Pulmonary artery endothelial cell (primary cell): ENCODE measurements at regions not wholly inside any gene's neighbourhood (a gene's known extent, or its start where the extent isn't known, plus 50 kb on each side); places are given as distances from the start of the nearest gene placed in this dataset.

Experiments
- DNase-seq: peaks from one replicate; pipeline ENCODE4 v3.0.0-alpha.2; 2011; ENCODE audit warnings: low read depth, low spot score

DNA sequence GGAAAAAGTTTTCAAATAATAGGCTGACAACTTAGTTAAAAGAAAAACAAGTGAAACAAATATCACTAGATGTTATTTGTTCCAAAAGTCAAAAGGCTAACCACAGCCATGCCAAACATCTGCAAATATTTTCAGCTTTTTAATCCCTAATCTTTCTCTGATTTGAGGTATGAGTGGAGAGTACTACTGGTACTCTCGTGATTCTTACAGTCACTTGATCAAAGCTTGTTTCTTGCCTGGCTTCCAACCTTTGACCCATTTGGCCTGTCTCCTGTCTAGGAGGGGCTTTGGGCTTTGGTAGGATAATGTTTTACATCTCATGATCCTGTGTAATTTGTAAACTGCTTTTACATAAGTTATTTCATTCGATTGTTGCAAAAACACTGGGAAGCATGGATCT, 301.8 kb upstream of the SORL1-AS1 start:
- no peak for DNase-seq

DNA sequence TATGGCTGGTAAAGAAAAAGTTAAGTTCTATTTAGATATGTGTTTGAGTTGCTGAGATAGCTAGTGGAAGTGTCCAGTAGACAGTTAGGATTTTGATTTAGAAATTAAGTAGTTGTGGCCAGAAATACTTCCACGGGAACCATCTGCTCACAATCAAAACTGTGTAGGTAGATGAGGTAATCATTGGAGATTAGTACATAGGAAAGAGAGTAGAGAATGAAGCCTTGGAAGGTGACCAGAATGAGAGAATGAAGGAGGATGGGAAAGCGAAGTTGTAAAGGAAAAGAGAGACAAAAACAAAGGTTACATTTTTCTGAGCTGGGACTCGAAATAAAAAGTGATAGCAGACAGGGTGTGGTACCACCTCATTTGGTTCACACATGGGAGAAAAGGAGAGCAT, 296.9 kb upstream of the SORL1-AS1 start:
- DNase-seq: no peak

DNA sequence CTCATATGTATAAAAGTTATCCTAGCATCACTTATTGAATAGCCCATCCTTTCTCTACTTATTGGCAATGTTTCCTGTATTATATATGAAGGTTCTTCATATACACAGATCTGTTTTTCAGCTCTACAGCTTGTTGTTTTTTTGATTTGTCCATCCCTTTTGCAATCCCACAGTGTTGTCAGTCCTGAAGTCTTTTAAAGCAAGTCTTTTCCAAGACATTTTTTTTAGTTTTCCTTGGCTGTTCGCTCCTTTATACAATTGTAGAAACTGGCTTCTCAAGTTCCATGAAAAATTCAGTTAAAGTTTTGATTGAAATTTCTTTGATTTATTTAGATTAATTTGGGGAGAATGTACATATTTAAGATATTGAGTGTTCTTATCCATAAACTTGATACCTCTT, 295.3 kb upstream of the SORL1-AS1 start:
- no peak for DNase-seq

DNA sequence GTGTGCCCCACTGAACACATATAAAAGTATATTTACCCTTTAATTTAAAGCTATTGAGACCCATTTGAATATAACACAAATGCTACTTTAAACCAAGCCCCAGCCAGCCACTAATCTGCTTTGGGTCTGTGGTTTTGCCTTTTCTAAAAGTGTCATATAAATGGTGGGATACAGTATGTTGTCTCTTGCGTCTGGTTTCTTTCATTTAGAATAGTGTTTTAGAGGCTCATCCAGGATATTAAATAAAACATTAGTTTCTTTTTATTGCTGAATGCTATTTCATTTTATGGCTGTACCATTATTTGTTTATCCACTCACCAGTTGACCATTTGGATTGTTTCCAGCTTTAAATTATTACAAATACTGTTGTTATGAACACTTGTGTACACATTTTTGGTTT, 290.5 kb upstream of the SORL1-AS1 start:
- no peak for DNase-seq

DNA sequence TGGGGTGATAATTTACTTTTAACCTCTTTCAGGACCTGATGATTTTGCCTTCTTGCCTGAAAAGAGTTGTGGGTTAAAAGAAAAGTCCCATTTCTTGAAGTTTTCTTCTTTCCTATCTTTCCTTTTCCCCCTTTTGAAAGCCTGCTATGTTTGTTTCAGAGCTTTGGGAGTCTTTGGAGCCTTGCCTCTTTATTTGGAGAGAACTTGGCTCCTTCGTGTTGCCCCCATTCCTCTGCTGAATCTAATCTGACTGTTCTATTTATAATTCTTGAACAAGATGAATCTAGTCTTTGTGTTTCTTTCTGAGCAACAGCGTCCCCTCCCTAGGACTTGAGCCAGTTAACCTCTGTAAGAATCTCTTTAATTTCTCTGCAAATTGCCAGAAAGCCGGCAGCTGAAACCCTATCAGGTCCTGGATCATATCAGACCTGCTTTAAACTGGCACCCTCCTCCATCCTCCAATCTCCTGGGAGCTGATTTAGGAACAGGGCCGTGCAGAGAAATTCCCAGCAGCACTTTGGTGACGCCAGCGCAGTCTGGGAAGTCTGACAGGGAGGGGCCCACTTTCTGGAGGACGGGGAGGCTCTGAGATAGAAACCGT, 289.1 kb upstream of the SORL1-AS1 start:
- no peak for DNase-seq

DNA sequence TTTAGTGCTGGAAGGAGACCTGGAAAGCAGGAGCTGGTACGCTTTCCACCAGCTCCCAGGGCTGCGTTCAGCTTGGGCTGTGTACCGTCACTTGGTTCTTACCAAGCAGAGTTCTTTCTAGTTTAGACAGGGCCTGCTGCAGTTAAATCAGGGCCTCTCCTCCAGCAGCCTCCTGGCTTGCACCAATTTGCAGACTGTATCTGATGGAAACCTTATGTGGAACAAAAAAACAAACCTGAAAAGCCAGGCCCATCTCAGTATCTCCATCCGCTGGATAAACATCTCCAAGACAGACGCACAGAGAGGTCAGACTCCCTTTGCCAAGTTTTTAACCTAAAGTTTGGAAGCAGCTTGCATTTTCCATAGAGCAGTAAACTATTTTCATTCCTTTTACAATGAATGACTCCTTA, 288.6 kb upstream of the SORL1-AS1 start:
- DNase-seq: no peak

DNA sequence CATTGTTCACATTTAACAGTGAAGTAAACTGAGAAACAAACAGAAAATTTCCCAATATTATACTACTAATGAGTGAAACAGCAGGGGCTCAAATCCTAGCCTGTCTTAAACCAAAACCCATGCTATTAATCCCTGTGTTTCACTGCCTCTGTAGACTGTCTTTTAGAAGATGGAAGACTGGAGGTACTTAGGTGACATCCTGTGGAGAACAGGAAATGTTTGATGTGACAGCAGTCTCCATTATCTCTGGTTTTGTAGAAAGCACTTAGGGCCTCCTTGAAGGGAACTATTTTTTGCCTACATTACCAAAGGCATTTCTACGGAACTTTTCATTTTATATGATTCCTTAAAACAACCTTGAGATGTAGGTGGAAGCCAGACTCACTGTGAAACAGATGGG, 288.1 kb upstream of the SORL1-AS1 start:
- DNase-seq: no peak

DNA sequence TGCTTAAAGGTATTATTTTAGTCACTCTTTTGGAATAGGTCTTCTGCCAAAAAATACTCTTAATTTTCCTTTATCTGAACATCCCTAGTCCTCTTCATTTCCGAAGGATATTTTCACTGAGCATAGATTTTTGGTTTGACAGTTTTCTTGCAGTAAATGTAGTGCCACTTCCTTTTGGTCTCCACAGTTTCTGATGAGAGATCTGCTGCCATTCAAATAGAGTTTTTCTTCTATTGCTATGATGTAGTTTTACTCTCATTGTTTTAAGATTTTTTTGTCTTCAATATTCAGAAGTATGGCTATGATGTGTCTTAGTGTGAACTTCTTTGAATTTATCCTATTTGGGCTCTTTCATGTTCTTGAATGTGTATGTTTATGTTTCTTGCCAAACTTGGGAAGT, 281.1 kb upstream of the SORL1-AS1 start:
- DNase-seq: no peak

DNA sequence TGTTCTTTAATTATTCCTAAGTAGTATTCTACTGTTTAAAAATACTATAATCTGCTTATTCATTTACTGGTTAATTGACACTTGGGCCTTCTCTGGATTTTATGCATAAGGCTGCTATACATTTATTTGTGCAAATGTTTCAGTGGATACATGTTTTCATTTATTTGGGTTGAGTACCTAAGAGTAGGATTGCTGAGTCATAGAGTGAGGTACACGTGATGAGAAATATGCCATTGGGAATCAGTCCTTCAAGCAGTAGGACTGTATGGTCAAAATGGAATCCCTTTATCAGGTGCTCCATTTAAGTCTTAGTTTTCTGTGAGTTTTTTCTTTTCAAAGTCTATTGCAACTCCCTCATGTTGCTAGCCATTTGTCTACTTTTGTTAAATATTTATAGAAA, 275.2 kb upstream of the SORL1-AS1 start:
- DNase-seq: no peak

DNA sequence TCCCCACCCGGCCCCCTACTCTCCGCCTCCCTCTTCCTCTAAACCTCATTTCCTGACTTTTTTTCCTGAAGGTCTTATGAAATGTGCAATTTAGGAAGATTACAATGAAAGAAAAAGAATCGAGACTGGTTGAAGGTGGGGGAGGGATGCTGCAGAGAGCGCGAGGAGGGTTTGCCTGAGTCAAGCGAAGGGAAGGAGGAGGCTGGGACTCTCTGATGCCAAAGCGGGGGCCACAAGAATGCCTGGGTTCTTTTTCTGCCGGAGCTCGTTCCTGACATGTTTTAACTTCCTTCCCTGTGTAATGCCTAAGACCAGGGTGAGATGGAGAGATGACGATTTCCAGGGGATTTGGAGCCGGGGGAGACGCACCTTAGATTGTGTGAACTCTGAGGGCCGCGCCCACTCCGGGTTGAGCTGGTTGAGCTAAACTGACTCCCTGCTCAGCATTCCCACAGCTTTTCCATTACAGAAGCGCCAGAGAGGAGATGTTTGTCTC, 270.5 kb upstream of the SORL1-AS1 start:
- DNase-seq: no peak

DNA sequence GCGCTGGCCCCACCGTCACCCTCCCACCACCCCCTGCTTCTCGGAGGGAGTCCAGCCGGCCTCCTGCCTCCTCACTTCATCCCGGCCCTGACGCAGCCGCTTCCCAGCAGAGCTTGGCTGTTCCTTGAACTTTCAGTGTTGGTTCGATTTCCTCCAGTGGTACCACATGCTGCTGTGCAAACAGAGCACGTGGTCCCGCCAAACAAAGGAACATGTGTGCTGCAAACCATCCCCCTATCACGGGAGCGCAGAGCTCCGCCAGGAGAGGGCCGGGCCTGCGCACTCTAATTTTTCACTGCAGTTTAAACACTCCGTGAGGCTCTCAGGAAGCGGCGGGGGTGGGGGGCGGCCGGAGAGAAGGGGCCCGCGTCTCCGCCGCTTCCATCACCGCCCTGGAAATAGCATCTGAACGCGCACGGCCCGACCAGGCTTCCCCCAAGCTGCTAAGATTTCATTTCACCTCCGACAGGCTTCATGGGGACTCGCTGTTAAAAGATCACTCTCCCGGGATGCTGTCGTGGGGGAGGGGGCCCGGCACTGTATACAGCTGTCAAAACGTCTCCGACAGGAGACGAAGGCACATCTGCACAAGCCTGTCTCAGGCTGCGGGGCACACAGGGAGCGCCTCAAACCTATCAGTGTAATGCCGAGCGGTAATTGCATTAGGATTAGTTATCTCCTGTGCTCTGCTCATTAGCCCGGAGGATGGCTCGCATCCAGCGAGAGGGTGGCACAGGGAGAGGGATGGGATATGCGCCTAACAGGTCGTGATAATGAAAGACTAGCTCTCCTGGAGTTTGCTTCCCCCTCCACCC, 269.9 kb upstream of the SORL1-AS1 start:
- peak; percentile 80 for DNase-seq

DNA sequence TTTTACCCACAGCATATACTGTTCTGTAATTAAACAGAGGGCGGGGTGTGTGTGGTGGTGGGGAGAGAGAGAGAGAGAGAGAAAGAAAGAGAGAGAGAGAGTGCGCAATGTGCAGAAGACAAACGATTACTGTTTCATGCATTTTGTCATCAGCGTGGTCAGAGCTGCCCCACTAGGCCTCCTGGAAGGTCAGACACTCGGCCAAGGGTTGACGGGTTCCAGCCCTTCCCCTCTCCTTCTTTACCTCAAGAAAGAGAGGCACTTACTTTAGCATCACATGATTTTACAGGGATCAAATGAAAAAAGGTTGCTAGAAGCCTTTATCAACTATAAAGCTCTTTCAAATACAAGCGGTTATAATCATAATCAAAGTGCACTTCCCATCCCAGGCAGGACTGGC, 269.2 kb upstream of the SORL1-AS1 start:
- DNase-seq: no peak

DNA sequence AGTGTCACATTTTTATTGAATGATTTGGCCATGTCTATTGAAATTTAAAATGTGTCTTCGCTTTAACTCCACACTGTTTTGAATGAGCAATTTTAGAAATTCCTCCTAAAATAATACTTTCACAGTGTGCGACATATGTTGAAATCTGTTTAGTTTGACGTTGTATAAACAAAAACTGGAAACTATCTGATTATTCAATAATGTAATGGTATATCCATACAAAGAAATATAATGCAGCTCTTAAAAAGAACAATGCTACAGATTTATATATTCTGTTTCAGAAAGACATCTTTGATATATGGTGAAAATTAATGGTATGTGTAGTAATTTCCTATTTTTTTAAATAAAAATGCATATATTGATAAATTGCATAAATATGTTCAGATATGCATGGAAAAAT, 268.7 kb upstream of the SORL1-AS1 start:
- no peak for DNase-seq

DNA sequence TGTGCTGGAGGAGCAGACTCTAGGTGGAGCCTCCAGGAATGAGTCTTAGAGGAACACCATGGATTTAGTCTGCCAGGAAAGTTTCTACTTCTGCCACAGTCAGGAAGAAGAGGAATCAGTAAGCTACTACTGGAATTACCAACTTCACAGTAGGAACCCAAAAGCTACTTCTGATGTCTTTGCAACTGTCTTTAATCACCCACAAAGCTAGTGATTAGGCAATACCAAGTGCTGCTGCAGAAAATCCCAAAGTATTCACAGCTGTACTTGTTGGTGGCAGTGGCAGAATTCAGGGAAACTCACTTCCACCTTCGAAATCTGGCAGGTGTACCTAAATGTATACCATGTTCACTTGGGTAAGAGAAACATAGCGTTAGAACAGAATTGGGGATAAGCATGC, 264.5 kb upstream of the SORL1-AS1 start:
- no peak for DNase-seq

DNA sequence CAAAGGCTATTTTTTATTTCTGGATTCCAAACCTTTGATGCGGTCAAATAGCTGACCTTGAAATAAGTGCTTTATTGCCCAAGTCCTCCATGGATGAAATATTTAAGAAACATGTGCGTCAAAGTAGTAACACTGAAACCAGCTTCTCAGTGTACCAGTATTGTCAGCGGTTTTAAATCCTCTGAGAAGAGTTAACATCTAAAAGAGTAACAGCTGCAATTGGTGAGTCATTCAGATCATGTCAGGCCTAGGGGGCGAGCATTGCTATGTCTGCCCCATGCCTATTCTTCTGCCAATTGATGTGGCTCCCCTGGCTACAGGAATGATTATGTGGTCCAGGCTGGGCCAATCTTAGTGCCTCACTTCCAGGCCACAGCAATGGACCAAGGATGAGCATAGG, 263.3 kb upstream of the SORL1-AS1 start:
- DNase-seq: no peak

DNA sequence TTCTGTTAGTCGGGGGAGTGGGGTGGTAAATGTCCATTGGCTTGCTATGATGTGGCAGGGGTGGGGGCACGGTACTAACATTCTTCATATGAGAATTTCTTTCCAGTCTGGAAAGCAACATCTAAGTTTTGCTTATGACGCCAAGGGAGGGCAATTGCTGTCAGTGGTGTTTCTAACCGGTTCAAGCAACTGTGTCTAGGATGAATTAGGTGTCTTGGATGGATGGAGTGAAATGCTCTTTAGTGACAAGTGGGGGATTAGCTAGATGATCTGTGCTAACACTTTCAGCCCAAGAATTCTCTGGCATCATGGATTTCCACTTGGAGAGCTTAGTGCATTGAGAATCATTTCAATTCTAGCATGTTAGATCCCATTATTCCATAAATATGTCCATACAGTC, 262.6 kb upstream of the SORL1-AS1 start:
- DNase-seq: no peak

DNA sequence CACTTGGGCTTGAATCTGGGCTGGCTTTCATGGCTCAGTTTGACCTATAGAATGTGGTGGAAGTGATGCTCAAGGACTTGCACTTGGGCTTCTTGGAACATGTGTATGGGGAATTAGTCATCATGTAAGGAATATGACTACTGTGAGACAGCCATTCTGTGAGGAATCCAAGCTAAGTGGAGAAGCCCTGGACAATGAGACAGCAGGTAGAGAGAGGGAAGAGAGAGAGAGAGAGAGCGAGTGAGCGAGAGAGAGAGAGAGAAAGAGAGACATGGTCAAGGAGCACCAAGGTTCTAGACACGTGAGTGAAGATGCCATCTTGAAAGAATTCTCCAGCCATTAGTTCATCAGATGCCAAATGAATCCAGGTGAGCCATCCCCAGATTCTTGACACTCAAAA, 261.6 kb upstream of the SORL1-AS1 start:
- DNase-seq: no peak

DNA sequence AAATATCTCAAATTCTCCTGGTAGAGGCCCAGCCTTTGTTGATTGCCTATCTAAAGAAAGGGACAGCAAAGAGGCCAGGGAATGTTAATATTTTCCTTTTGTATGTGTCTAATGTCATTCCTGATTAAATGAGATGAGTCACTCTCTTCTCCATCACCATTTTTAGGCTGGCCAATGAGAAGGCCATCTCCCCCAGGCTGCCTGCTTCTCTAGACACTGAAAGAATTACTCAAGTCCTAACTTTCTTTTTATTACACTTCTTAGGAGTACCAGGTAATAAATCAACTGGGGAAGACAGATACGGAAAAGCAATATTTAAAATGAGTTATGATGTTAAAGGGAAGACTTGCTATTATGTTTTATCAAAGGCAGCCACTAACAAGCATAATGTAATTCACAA, 259.2 kb upstream of the SORL1-AS1 start:
- DNase-seq: no peak

DNA sequence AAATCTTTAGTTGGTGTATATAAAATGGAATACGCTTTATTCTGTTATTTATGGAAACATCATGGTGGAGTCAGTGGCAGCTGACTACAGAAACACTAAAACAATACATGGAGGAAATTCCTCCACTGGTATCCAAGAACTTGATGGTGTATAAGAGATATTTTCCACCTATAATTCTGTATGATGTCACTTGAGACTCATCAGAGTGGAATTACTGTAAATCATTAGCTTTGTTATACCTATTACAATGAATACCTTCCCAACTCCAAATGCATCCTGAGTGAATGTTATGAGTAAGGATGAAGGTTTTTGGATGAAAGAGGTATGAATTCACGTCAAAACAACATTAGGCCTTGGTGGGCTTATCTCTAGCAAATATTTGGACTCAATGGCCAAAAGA, 258.5 kb upstream of the SORL1-AS1 start:
- DNase-seq: no peak

DNA sequence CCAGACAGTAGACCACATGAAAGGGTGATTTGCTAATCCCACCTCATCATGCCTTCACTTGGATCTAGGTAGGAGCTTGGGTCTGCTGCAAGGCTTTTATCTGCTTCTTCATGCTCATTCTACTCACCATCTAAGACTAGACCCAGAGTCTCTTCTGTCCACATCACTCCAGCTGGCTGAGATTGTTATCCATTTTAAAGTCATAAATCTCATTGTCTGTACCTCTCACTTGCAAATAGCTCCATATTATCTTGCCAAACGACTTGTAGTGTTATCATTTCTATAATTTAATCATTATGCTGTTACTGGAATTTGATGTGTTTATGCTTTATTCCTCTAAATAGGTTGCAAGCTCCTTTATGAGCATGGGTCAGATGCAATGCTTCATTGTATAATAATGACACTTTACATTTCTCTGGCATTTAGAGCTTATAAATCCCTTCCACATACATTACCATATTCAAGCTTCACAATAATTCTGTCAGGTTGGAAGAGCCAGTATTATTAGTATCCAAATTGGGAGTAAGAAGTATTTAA, 254.2 kb upstream of the SORL1-AS1 start:
- no peak for DNase-seq

DNA sequence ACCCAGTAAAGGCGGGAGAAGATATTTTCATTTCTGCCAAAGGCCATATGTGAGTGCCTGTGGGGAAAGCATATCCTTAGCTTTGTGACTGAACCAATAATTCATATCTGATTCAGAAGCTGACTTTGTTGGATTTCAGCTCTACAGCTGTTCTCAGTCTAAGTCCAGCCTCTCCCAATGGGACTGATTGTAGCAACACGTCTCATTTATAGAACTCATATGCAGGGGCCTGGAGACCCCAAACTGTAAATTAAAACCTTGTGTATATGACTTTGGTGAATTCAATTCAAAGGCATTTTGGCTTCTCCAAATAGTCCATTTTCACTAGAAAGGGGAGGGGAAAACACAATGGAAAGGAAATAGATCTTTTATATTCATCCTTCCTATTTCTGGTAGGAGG, 250.4 kb upstream of the SORL1-AS1 start:
- no peak for DNase-seq

DNA sequence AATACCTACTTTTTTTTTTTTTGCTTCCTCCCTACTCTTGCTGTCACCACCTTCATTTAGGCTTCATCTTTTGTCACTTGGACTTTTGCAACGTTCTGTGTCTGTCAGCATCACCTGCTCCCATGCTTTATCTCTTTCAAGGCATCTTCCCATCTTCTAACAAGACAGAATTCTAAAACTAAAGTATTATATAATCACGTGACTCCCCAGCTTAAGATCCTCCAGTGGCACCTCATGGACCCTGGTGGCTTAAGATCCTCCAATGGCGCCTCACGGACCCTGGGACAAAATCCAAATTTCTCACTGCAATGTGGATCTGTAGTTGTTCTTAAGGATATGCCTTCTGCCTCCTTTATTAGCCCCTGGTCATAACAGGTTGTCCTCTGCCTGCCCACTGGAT, 248.2 kb upstream of the SORL1-AS1 start:
- no peak for DNase-seq

DNA sequence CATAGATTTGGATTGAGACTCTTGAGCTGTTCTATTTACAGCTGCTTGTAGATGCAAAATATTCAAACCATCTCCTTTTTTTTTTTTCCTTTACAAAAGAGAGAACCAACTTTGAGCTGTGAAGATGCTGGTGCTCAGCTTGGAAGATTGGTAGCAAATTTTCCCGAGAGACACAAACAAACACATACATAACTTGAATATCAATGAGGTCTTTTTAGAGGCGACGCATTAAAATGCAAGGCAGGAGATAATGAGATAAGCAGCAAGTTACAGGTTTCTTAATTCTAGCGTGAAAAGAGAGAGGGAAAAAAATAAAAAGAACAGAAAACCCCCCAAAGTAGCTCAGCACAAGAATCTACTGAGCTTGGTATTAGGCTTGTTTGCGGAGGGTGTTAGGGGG, 247.0 kb upstream of the SORL1-AS1 start:
- DNase-seq: no peak
